Lung (tissue), 11 donors: ENCODE measurements at regions not wholly inside any gene's neighbourhood (a gene's known extent, or its start where the extent isn't known, plus 50 kb on each side); places are given as distances from the start of the nearest gene placed in this dataset.

Experiments used
- ATAC-seq: fragments of 200-7000 bp; cut with Tn5 transposase; one replicate; pipeline ENCODE4 v1.9.1; 2020; ENCODE audit warnings: moderate number of reproducible peaks; ENCODE audit not compliant: insufficient read depth, low FRiP score
- DNase-seq, 3 donors: peaks; one replicate each; pipeline ENCODE4 v3.0.0-alpha.2; 2013 to 2017
- H3K27ac ChIP-seq, 2 donors: one replicate each; pipeline ENCODE4 v1.5.1; 2013; ENCODE audit warnings: mild to moderate bottlenecking in 2 of 2, moderate library complexity in 2 of 2, control low read depth in 1 of 2, inconsistent platforms in 1 of 2, low read depth in 1 of 2, low read length in 1 of 2
- H3K27me3 ChIP-seq, 3 donors: one replicate each; pipeline ENCODE4 v1.5.1; 2013; ENCODE audit warnings: low read length in 2 of 3; ENCODE audit not compliant: control insufficient read depth in 3 of 3, insufficient read depth in 3 of 3
- H3K36me3 ChIP-seq, 4 donors: one replicate each; pipeline ENCODE4 v1.5.1; 2013; ENCODE audit warnings: low read length in 4 of 4, mild to moderate bottlenecking in 1 of 4, moderate library complexity in 1 of 4; ENCODE audit not compliant: control insufficient read depth in 4 of 4, insufficient read depth in 4 of 4
- H3K4me1 ChIP-seq, 5 donors: one replicate each; pipeline ENCODE4 v1.5.1; 2013; ENCODE audit warnings: low read length in 5 of 5, mild to moderate bottlenecking in 2 of 5, moderate library complexity in 1 of 5; ENCODE audit not compliant: control insufficient read depth in 5 of 5, insufficient read depth in 5 of 5
- H3K4me3 ChIP-seq: one replicate; pipeline ENCODE4 v1.5.1; 2013; ENCODE audit warnings: mild to moderate bottlenecking, control low read depth, moderate library complexity
- H3K9ac ChIP-seq, 2 donors: one replicate each; pipeline ENCODE4 v1.5.1; 2013; ENCODE audit warnings: low read length in 2 of 2, control low read depth in 1 of 2; ENCODE audit not compliant: insufficient read depth in 1 of 2
- H3K9me3 ChIP-seq, 4 donors: one replicate each; pipeline ENCODE4 v1.5.1; 2013; ENCODE audit warnings: low read length in 3 of 4, mild to moderate bottlenecking in 1 of 4, moderate library complexity in 1 of 4; ENCODE audit not compliant: control insufficient read depth in 4 of 4, insufficient read depth in 3 of 4
- WGBS, 2 donors: extraction: QIAGEN DNeasy Blood & Tissue Kit; methylation state at CpG; one replicate each; pipeline ENCODE4 v1.1.7; 2013; 5-methylcytosine and 5-hydroxymethylcytosine counted together
- TF ChIP-seq, protein P1 (sequence below): IDR thresholded peaks from 2 replicates; pipeline ENCODE4 v1.5.1; 2012; ENCODE audit warnings: mild to moderate bottlenecking; ENCODE audit errors: control extremely low read depth, extremely low read depth
- donor health status: control.
- donor health status: control.
- donor health status: Bipolar disorder and iron deficiency.
- donor health status: healthy.
- donor health status: DM: yes; HTN: yes; CAD: no.

DNA sequence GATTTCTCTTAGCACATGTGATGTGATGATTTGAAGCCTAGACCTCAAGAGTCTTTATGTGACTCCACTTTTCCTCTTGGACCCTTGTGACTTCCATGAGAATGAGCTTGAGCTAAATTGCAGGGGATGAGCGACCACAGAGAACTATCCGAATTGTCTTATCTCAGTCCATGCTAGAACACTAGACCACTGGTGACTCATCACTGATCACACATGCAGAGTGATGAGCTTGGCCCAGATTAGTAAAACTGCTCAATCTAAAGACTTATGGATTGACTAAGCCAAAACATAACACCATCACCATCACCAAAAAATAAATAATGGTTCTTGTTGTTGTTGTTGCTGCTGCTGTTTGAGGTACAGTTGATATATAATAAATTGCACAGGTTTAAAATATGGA lies 114.1 kb upstream of the CFAP20DC start:
- Histone ChIP-seq H3K27me3 (no peaks in the 10 kb centered on the region), H3K4me1 (no peaks in the 10 kb centered on the region), H3K36me3 (no peaks in the 10 kb centered on the region), H3K9ac (no peak overlapping the region), H3K27ac (no peak overlapping the region), H3K4me3 (no peak overlapping the region), H3K9me3 (no peaks in the 10 kb centered on the region)
- 88 to 96% methylated on average over 2 of the region's 2 CpGs for WGBS, 2 donors
- TF ChIP-seq, protein P1, sequence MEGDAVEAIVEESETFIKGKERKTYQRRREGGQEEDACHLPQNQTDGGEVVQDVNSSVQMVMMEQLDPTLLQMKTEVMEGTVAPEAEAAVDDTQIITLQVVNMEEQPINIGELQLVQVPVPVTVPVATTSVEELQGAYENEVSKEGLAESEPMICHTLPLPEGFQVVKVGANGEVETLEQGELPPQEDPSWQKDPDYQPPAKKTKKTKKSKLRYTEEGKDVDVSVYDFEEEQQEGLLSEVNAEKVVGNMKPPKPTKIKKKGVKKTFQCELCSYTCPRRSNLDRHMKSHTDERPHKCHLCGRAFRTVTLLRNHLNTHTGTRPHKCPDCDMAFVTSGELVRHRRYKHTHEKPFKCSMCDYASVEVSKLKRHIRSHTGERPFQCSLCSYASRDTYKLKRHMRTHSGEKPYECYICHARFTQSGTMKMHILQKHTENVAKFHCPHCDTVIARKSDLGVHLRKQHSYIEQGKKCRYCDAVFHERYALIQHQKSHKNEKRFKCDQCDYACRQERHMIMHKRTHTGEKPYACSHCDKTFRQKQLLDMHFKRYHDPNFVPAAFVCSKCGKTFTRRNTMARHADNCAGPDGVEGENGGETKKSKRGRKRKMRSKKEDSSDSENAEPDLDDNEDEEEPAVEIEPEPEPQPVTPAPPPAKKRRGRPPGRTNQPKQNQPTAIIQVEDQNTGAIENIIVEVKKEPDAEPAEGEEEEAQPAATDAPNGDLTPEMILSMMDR, result no peak
- DNase-seq, result no peak
- ATAC-seq, result no peak

DNA sequence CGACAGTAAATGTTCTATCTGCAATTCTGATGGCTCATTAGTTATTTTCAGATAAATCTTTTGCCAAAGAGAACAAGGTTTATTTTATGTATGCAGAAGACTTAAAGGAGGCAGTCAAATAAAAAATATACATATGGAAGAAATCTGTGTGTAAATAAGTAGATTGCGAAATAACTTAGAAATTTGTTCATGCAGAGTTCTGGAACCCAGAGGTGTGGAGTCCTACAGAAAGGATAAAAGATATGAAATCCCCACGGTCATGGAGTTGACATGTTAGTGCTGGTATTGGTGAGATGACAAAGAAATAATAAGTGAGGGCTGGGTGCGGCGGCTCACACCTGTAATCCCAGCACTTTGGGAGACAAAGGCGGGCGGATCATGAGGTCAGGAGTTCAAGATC lies 111.2 kb upstream of the CFAP20DC start:
- Histone ChIP-seq H3K27me3 (no peaks in the 10 kb centered on the region), H3K4me1 (no peaks in the 10 kb centered on the region), H3K9ac (no peak overlapping the region), H3K9me3 (no peaks in the 10 kb centered on the region), H3K27ac (no peak overlapping the region), H3K36me3 (no peaks in the 10 kb centered on the region), H3K4me3 (no peak overlapping the region)
- WGBS, 2 donors, result 93 to 95% methylated on average over 7 of the region's 7 CpGs
- TF ChIP-seq, protein P1, result no peak
- no peak for ATAC-seq
- no peak for DNase-seq

GRCh38 chr3:59160133-59160746 lies 110.4 kb upstream of the CFAP20DC start:
- Histone ChIP-seq H3K36me3 (no peaks in the 10 kb centered on the region), H3K27me3 (no peaks in the 10 kb centered on the region), H3K27ac (no peak overlapping the region), H3K4me3 (no peak overlapping the region), H3K9me3 (no peaks in the 10 kb centered on the region), H3K9ac (no peak overlapping the region), H3K4me1 (no peaks in the 10 kb centered on the region)
- TF ChIP-seq, protein P1, result no peak
- ATAC-seq (no peak), DNase-seq (no peak)
- 91 to 97% methylated on average over 4 of the region's 4 CpGs for WGBS, 2 donors

DNA sequence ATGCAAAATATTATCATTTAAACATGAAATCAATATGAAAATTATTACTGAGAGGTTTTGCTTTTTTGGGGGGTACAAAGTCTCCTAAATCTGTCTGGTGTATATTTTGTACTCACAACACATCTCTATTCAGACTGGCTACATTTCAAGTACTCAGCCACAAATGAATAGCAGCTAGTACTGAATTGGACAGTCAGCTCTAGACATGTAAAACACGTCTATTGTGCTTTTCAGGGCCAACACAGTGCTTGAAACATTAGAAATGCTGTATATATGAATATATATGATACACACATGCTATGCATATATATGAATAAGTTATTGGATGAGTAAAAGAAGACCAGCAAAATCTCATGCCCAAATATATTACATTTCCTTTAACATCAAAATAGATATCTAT lies 103.8 kb upstream of the CFAP20DC start:
- H3K9me3 ChIP-seq, result peaks cover 0 to 3% (median 0%) of the 10 kb centered on the region in 4 donors
- no peaks in the 10 kb centered on the region for H3K27me3 ChIP-seq
- H3K4me3 ChIP-seq, result no peak overlapping the region
- WGBS, 2 donors, result 71 to 86% methylated on average over 1 of the region's 1 CpG
- ATAC-seq (no peak), DNase-seq (no peak)
- TF ChIP-seq, protein P1, result no peak
- H3K36me3 ChIP-seq, result no peaks in the 10 kb centered on the region
- H3K9ac ChIP-seq, result no peak overlapping the region
- no peaks in the 10 kb centered on the region for H3K4me1 ChIP-seq
- no peak overlapping the region for H3K27ac ChIP-seq
